Body of pancreas (tissue), 4 donors: ENCODE measurements at regions not wholly inside any gene's neighbourhood (a gene's known extent, or its start where the extent isn't known, plus 50 kb on each side); places are given as distances from the start of the nearest gene placed in this dataset.

Source experiments
- CTCF ChIP-seq, 7 experiments: fragments of 450-650 bp in 4 of 7; fragments of 200-600 bp in 3 of 7; sonication (generic) in 3 of 7; IDR thresholded peaks; one replicate each; pipeline ENCODE4 v1.5.1; 2016 to 2019; ENCODE audit warnings: antibody characterized with exemption in 7 of 7
- POLR2A ChIP-seq, 3 donors: fragments of 450-650 bp; IDR thresholded peaks; one replicate each; pipeline ENCODE4 v1.6.1; 2016; ENCODE audit warnings: antibody characterized with exemption in 3 of 3, mild to moderate bottlenecking in 2 of 3

- TF ChIP-seq CTCF (IDR thresholded peaks at IDR 0.05) (no peak), POLR2A (IDR thresholded peaks at IDR 0.05) (no peak)
Observed at GRCh38 chr2:145100301-145100700, 580.4 kb upstream of the ZEB2 start.
